IMR-90 (cell line): ENCODE measurements at regions not wholly inside any gene's neighbourhood (a gene's known extent, or its start where the extent isn't known, plus 50 kb on each side); places are given as distances from the start of the nearest gene placed in this dataset.

ENCODE experiments used
- ATAC-seq: fragments of 200-7000 bp; cut with Tn5 transposase; 2 replicates; pipeline ENCODE4 v1.9.1; 2020; ENCODE audit warnings: low read depth, mild to moderate bottlenecking, moderate library complexity
- BruUV-seq: library from RNA; stranded (reverse); fragments of 400-500 nt; replicated peaks from 2 replicates; lab custom pipeline; 2021; lab: Mats Ljungman, UMichigan
- CTCF ChIA-PET: fragments of 300-600 bp; formaldehyde crosslinking; extraction: SDS; loops from one replicate; lab custom pipeline; 2021; ENCODE audit warnings: antibody characterized with exemption; lab: Yijun Ruan, JAX
- POLR2A ChIA-PET: fragments of 300-600 bp; sonication (Branson Sonifier 250); formaldehyde crosslinking; loops from one replicate; lab custom pipeline; 2022; ENCODE audit warnings: antibody characterized with exemption; ENCODE audit not compliant: unreplicated experiment; lab: Charles Lee
- DNase-seq: peaks from one replicate; pipeline ENCODE4 v3.0.0; 2013
- H2AFZ ChIP-seq: replicated peaks from 2 replicates; pipeline ENCODE3; 2013; ENCODE audit warnings: low read length, mild to moderate bottlenecking; ENCODE audit not compliant: poor library complexity
- H2AK5ac ChIP-seq: 2 replicates; pipeline ENCODE4 v1.6.1; 2013; ENCODE audit warnings: low read depth, low read length, inconsistent platforms
- H2AK9ac ChIP-seq: replicated peaks from 2 replicates; pipeline ENCODE3; 2013; ENCODE audit warnings: mild to moderate bottlenecking, low read depth, low read length, moderate library complexity; ENCODE audit not compliant: poor library complexity
- H2BK120ac ChIP-seq: 2 replicates; pipeline ENCODE4 v1.6.1; 2013; ENCODE audit warnings: low read depth, low read length, inconsistent platforms
- H2BK15ac ChIP-seq: 3 replicates; pipeline ENCODE4 v1.6.1; 2013; ENCODE audit warnings: low read depth, low read length, inconsistent platforms
- H2BK20ac ChIP-seq: 2 replicates; pipeline ENCODE4 v1.6.1; 2013; ENCODE audit warnings: low read depth, mild to moderate bottlenecking, inconsistent platforms, low read length, moderate library complexity
- H2BK5ac ChIP-seq: 2 replicates; pipeline ENCODE4 v1.6.1; 2013; ENCODE audit warnings: mild to moderate bottlenecking, low read depth, low read length, inconsistent platforms; ENCODE audit not compliant: poor library complexity, severe bottlenecking
- H3K14ac ChIP-seq: replicated peaks from 2 replicates; pipeline ENCODE4 v1.6.1; 2013; ENCODE audit warnings: low read depth, low read length, inconsistent platforms
- H3K18ac ChIP-seq: 2 replicates; pipeline ENCODE4 v1.6.1; 2013; ENCODE audit warnings: low read depth, low read length, control low read depth
- H3K23ac ChIP-seq: 2 replicates; pipeline ENCODE4 v1.6.1; 2013; ENCODE audit warnings: low read depth, low read length, inconsistent platforms
- H3K27ac ChIP-seq: 2 replicates; pipeline ENCODE4 v1.5.1; 2013; ENCODE audit warnings: mild to moderate bottlenecking, control low read depth, low read length; ENCODE audit not compliant: insufficient read depth
- H3K27me3 ChIP-seq: 2 replicates; pipeline ENCODE4 v1.6.1; 2013; ENCODE audit warnings: low read length; ENCODE audit not compliant: control insufficient read depth, insufficient read depth
- H3K36me3 ChIP-seq: 2 replicates; pipeline ENCODE4 v1.6.1; 2013; ENCODE audit warnings: low read length, mixed read lengths; ENCODE audit not compliant: control insufficient read depth, insufficient read depth
- H3K4ac ChIP-seq: 2 replicates; pipeline ENCODE4 v1.6.1; 2013; ENCODE audit warnings: low read depth, low read length, inconsistent platforms
- H3K4me1 ChIP-seq: 2 replicates; pipeline ENCODE4 v1.6.1; 2013; ENCODE audit warnings: low read length, mixed read lengths; ENCODE audit not compliant: control insufficient read depth, insufficient read depth
- H3K4me2 ChIP-seq: 2 replicates; pipeline ENCODE4 v1.6.1; 2013; ENCODE audit warnings: low read depth, mild to moderate bottlenecking, control low read depth, low read length, moderate library complexity
- H3K4me3 ChIP-seq: 2 replicates; pipeline ENCODE4 v1.5.1; 2013; ENCODE audit warnings: low read depth, mild to moderate bottlenecking, control low read depth, low read length, moderate library complexity; ENCODE audit not compliant: insufficient read depth
- H3K56ac ChIP-seq: 2 replicates; pipeline ENCODE4 v1.6.1; 2013; ENCODE audit warnings: low read length, inconsistent platforms; ENCODE audit not compliant: insufficient read depth; ENCODE audit errors: extremely low read depth
- H3K79me1 ChIP-seq, 2 experiments: 2 replicates each; pipeline ENCODE4 v1.6.1; 2013; ENCODE audit warnings: low read length in 2 of 2, inconsistent platforms in 1 of 2, low read depth in 1 of 2
- H3K9ac ChIP-seq: 2 replicates; pipeline ENCODE4 v1.6.1; 2013; ENCODE audit warnings: low read depth, low read length, control low read depth
- H3K9me1 ChIP-seq: 2 replicates; pipeline ENCODE4 v1.6.1; 2013; ENCODE audit warnings: low read length, inconsistent platforms; ENCODE audit not compliant: insufficient read depth
- H3K9me3 ChIP-seq: 2 replicates; pipeline ENCODE4 v1.6.1; 2013; ENCODE audit warnings: low read length; ENCODE audit not compliant: control insufficient read depth, insufficient read depth
- H4K20me1 ChIP-seq: 2 replicates; pipeline ENCODE4 v1.6.1; 2013; ENCODE audit warnings: low read length, inconsistent platforms; ENCODE audit not compliant: insufficient read depth
- H4K5ac ChIP-seq: 2 replicates; pipeline ENCODE4 v1.6.1; 2013; ENCODE audit warnings: mild to moderate bottlenecking, low read depth, low read length, control low read depth
- H4K8ac ChIP-seq, 2 experiments: 2 replicates each; pipeline ENCODE4 v1.6.1; 2013; ENCODE audit warnings: low read depth in 2 of 2, low read length in 2 of 2, control low read depth in 1 of 2, inconsistent platforms in 1 of 2
- H4K91ac ChIP-seq: 2 replicates; pipeline ENCODE4 v1.6.1; 2013; ENCODE audit warnings: low read depth, low read length, inconsistent platforms; ENCODE audit not compliant: insufficient read depth
- CEBPB ChIP-seq: IDR thresholded peaks from 2 replicates; pipeline ENCODE4 v1.6.1; 2012; ENCODE audit warnings: low read depth, low read length, improper control_type of control experiment
- FOS ChIP-seq: fragments of 150-350 bp; IDR thresholded peaks from 2 replicates; pipeline ENCODE4 v1.6.1; 2016; ENCODE audit warnings: low read depth, low read length
- RCOR1 ChIP-seq: IDR thresholded peaks from 2 replicates; pipeline ENCODE4 v1.6.1; 2012; ENCODE audit warnings: mild to moderate bottlenecking, low read length, improper control_type of control experiment; ENCODE audit not compliant: insufficient replicate concordance
- WGBS, 2 experiments: methylation state at CpG; one replicate each; pipeline versions ENCODE4 v1.1.5 to v1.1.7; 2013; ENCODE audit warnings: missing lambda C conversion rate in 2 of 2; ENCODE audit not compliant: insufficient read length in 1 of 2; ENCODE audit errors: extremely low coverage in 2 of 2; 5-methylcytosine and 5-hydroxymethylcytosine counted together
- dilution Hi-C: fragments of 300-500 bp; cut with HindIII; formaldehyde crosslinking; loops from one replicate; pipeline ENCODE4 v1.14.3; 2018; ENCODE audit warnings: low sequenced_read_pairs; ENCODE audit not compliant: unreplicated experiment
- in situ Hi-C: fragments of 300-500 bp; cut with MboI; formaldehyde crosslinking; loops from 3 replicates; pipeline ENCODE4 v1.14.3; 2019; ENCODE audit warnings: low sequenced_read_pairs, inconsistent platforms, mixed read lengths
- intact Hi-C: fragments of 100-400 bp; cut with micrococcal nuclease; formaldehyde crosslinking; loops from 2 replicates; pipeline ENCODE4 v1.10.0; 2022

DNA sequence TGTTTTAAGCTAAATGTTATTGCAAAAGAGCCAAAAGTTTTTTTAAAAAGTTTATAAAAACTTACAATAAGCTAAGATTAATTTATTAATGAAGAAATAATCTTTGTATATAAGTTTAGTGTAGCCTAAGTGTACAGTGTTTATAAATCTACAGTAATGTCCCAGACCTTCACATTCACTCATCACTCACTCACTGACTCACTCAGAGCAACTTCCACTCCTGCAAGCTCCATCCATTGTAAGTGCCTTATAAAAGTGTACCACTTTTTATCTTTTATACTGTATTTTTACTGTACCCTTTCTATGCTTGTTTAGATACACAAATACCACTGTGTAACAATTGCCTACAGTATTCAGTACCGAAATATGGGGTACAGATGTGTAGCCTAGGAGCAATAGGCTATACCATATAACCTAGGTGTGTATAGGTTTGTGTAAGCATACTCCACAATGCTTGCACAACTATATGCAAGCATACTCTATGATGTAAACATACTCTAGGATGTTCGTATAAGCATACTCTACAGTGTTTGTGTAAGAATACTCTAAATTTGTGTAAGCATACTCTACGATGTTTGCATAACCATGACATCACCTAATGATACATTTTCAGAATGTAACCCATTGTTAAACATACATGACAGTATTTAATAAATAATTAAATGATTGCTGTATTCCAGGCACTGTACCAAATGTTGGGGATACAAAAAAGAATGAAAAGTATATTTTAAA, 953.0 kb downstream of the KCNA4 start:
- H3K14ac ChIP-seq: no peak overlapping the region
- H2BK120ac ChIP-seq: peak overlapping the region; percentile 99
- peak; percentile 85 for ATAC-seq
- no peaks in the 10 kb centered on the region for H3K27me3 ChIP-seq
- H2BK5ac ChIP-seq: peak overlapping the region; percentile 100
- H3K4me1 ChIP-seq: peaks cover 2% of the 10 kb centered on the region
- peak overlapping the region; percentile 57; the same call in 1 of the 2 replicates for H2BK20ac ChIP-seq
- H3K23ac ChIP-seq: peak overlapping the region; percentile 76
- dilution Hi-C loops: no loop called here
- no peak overlapping the region for H3K9ac ChIP-seq
- no peaks in the 10 kb centered on the region for H3K36me3 ChIP-seq
- no peaks in the 10 kb centered on the region for H3K9me3 ChIP-seq
- intact Hi-C loops: no loop called here
- H2AFZ ChIP-seq: no peak overlapping the region
- CTCF ChIA-PET: no interaction called here
- peak overlapping the region; percentile 98; the same call in 1 of the 2 replicates for H3K4ac ChIP-seq
- DNase-seq: peak; percentile 82
- no TSS peak for BruUV-seq
- 0 out of 2 replicates have a peak overlapping the region, but pooled peaks have one; percentile 27 for H2AK5ac ChIP-seq
- no peak overlapping the region for H3K4me3 ChIP-seq
- H4K20me1 ChIP-seq: no peaks in the 10 kb centered on the region
- POLR2A ChIA-PET: no interaction called here
- peak overlapping the region; percentile 96; the same call in 1 of the 2 replicates for H3K56ac ChIP-seq
- no peak overlapping the region for H3K4me2 ChIP-seq
- WGBS, 2 experiments: no CpG with 5 or more reads among the region's 3 CpGs
- H3K79me1 ChIP-seq: no peaks in the 10 kb centered on the region
- peak overlapping the region; percentile 4; the same call in 1 of the 3 replicates for H2BK15ac ChIP-seq
- H3K9me1 ChIP-seq: no peaks in the 10 kb centered on the region
- H4K8ac ChIP-seq: peak overlapping the region; percentile 93 to 94; a peak in 3 of 4 replicates
- H3K27ac ChIP-seq: peak overlapping the region; percentile 100; the same call in 1 of the 2 replicates
- H3K18ac ChIP-seq: peak overlapping the region; percentile 67; the same call in 1 of the 2 replicates
- in situ Hi-C loops: no loop called here
- H4K5ac ChIP-seq: peak overlapping the region; percentile 53; the same call in 1 of the 2 replicates
- peak overlapping the region; percentile 14; the same call in 1 of the 2 replicates for H4K91ac ChIP-seq
- no peak overlapping the region for H2AK9ac ChIP-seq
- TF ChIP-seq FOS: 0 out of 2 replicates have a peak, but pooled peaks have one; percentile 4
- peak; percentile 81 for TF ChIP-seq CEBPB
- TF ChIP-seq RCOR1: no peak
